K562 (cell line): ENCODE measurements at regions not wholly inside any gene's neighbourhood (a gene's known extent, or its start where the extent isn't known, plus 50 kb on each side); places are given as distances from the start of the nearest gene placed in this dataset.

Source experiments
- ATAC-seq: fragments of 200-7000 bp; cut with Tn5 transposase; 3 replicates; pipeline ENCODE4 v1.9.1; 2020; ENCODE audit warnings: moderate library complexity
- BruUV-seq: library from RNA; stranded (reverse); fragments of 400-500 nt; replicated peaks from 2 replicates; lab custom pipeline; 2021; lab: Mats Ljungman, UMichigan
- CTCF ChIA-PET: fragments of 300-600 bp; formaldehyde crosslinking; extraction: SDS; loops from one replicate; lab custom pipeline; 2021; ENCODE audit warnings: low intra/inter-chr PET ratio; lab: Yijun Ruan, JAX
- POLR2A ChIA-PET: fragments of 300-600, 350-650 bp; sonication (Branson Sonifier 250); formaldehyde crosslinking; extraction: SDS; loops from one replicate; lab custom pipeline; 2021; ENCODE audit warnings: antibody characterized with exemption, inconsistent platforms; lab: Yijun Ruan, JAX
- DNase-seq, 4 experiments: peaks; one replicate each; pipeline versions ENCODE4 v3.0.0 to v3.0.0-alpha.2; 2011 to 2018; ENCODE audit warnings: low spot score in 3 of 4, mixed read lengths in 3 of 4; ENCODE audit errors: extremely low read depth in 1 of 4
- FAIRE-seq: peaks from 2 replicates; lab custom pipeline; 2011; peaks lifted over from hg19 to GRCh38; lab: Jason Lieb, UNC
- H2AFZ ChIP-seq: 2 replicates; pipeline ENCODE4 v1.6.0; 2011; ENCODE audit warnings: low read depth, low read length, control low read depth, inconsistent platforms
- H3K27ac ChIP-seq: fragments of 200-600 bp; 3 replicates; pipeline ENCODE4 v1.8.0; 2011; ENCODE audit warnings: low read depth, mild to moderate bottlenecking, control low read depth, inconsistent platforms, low read length, moderate library complexity, mixed read lengths; ENCODE audit errors: extremely low read depth
- H3K27me3 ChIP-seq, 2 experiments: fragments of 300-600 bp in 1 of 2; 2 replicates in 1 of 2; 3 replicates in 1 of 2; pipeline versions ENCODE4 v1.6.0 to v1.8.0; 2011; ENCODE audit warnings: inconsistent platforms in 2 of 2, low read length in 2 of 2, mild to moderate bottlenecking in 1 of 2, mixed read lengths in 1 of 2, moderate library complexity in 1 of 2; ENCODE audit not compliant: control insufficient read depth in 2 of 2, insufficient read depth in 2 of 2
- H3K36me3 ChIP-seq: fragments of 300-600 bp; 3 replicates; pipeline ENCODE4 v1.8.0; 2011; ENCODE audit warnings: mild to moderate bottlenecking, low read length, inconsistent platforms; ENCODE audit not compliant: control insufficient read depth, insufficient read depth
- H3K4me1 ChIP-seq, 2 experiments: fragments of 200-600 bp in 1 of 2; replicated peaks in 1 of 2; 2 replicates in 1 of 2; 3 replicates in 1 of 2; pipeline versions ENCODE4 v1.5.1 to v1.8.0; 2011; ENCODE audit warnings: inconsistent platforms in 2 of 2, low read length in 2 of 2, mild to moderate bottlenecking in 1 of 2, mixed read lengths in 1 of 2, moderate library complexity in 1 of 2; ENCODE audit not compliant: control insufficient read depth in 2 of 2, insufficient read depth in 2 of 2
- H3K4me2 ChIP-seq: 2 replicates; pipeline ENCODE4 v1.6.1; 2011; ENCODE audit warnings: low read length, control low read depth, inconsistent platforms, mixed read lengths; ENCODE audit not compliant: insufficient read depth
- H3K4me3 ChIP-seq: fragments of 200-600 bp; sonication (generic), shearing (Covaris generic); 2 replicates; pipeline ENCODE4 v1.5.1; 2016; ENCODE audit warnings: control low read depth, inconsistent platforms
- H3K79me2 ChIP-seq: fragments of 200-600 bp; 3 replicates; pipeline ENCODE4 v1.8.0; 2011; ENCODE audit warnings: low read length, inconsistent platforms; ENCODE audit not compliant: control insufficient read depth, insufficient read depth
- H3K9ac ChIP-seq, 2 experiments: 2 replicates each; pipeline versions ENCODE4 v1.6.0 to v1.6.1; 2011; ENCODE audit warnings: low read depth in 2 of 2, low read length in 2 of 2, control low read depth in 1 of 2, inconsistent platforms in 1 of 2, mild to moderate bottlenecking in 1 of 2, mixed read lengths in 1 of 2; ENCODE audit not compliant: insufficient read depth in 1 of 2
- H3K9me1 ChIP-seq: one replicate; pipeline ENCODE4 v1.6.0; 2011; ENCODE audit warnings: inconsistent platforms, mild to moderate bottlenecking, low read length, moderate library complexity; ENCODE audit not compliant: control insufficient read depth, insufficient read depth
- H3K9me3 ChIP-seq: replicated peaks from 2 replicates; pipeline ENCODE4 v1.5.1; 2011; ENCODE audit warnings: low read depth, low read length, inconsistent platforms; ENCODE audit not compliant: control insufficient read depth, insufficient read depth
- H4K20me1 ChIP-seq: replicated peaks from 2 replicates; pipeline ENCODE4 v1.6.1; 2011; ENCODE audit warnings: low read length, inconsistent platforms, mixed read lengths; ENCODE audit not compliant: control insufficient read depth, insufficient read depth
- ARID1B ChIP-seq: fragments of 450-650 bp; IDR thresholded peaks from 2 replicates; pipeline ENCODE4 v1.6.1; 2016; ENCODE audit warnings: antibody characterized with exemption, mild to moderate bottlenecking, inconsistent platforms
- ARID4B ChIP-seq: sonication (generic); formaldehyde crosslinking; IDR thresholded peaks from 2 replicates; pipeline ENCODE4 v1.8.0; 2022; ENCODE audit warnings: mild to moderate bottlenecking, missing genetic modification reagents
- BRD4 ChIP-seq: fragments of 200-600 bp; sonication (generic); IDR thresholded peaks from 2 replicates; pipeline ENCODE4 v1.6.1; 2017; ENCODE audit warnings: inconsistent platforms
- CUX1 ChIP-seq: fragments of 200-800 bp; sonication (Bioruptor generic); IDR thresholded peaks from 2 replicates; pipeline ENCODE4 v1.6.1; 2016; ENCODE audit warnings: missing genetic modification characterization, missing compliant biosample characterization
- FOXP1 ChIP-seq: sonication (generic); formaldehyde crosslinking; IDR thresholded peaks from 2 replicates; pipeline ENCODE4 v1.8.0; 2022; ENCODE audit warnings: mild to moderate bottlenecking, missing genetic modification reagents
- HINFP ChIP-seq: fragments of 450-650 bp; conservative IDR thresholded peaks from 2 replicates; pipeline ENCODE4 v1.6.1; 2016; ENCODE audit warnings: missing genetic modification characterization, low read depth, mild to moderate bottlenecking, control low read depth, missing compliant biosample characterization
- HIVEP1 ChIP-seq: fragments of 250-450 bp; sonication (Bioruptor Pico); IDR thresholded peaks from 2 replicates; pipeline ENCODE4 v1.4.0; 2020; ENCODE audit warnings: mild to moderate bottlenecking
- RFX1 ChIP-seq: fragments of 450-650 bp; IDR thresholded peaks from 2 replicates; pipeline ENCODE4 v1.6.1; 2016; ENCODE audit warnings: mild to moderate bottlenecking, moderate library complexity
- SMAD2 ChIP-seq: fragments of 150-350 bp; IDR thresholded peaks from 2 replicates; pipeline ENCODE4 v1.6.1; 2014; ENCODE audit warnings: low read depth, mild to moderate bottlenecking, low read length
- TFAP4 ChIP-seq: sonication (generic); formaldehyde crosslinking; IDR thresholded peaks from 2 replicates; pipeline ENCODE4 v1.8.0; 2022; ENCODE audit warnings: missing genetic modification reagents, mild to moderate bottlenecking, moderate library complexity, borderline replicate concordance
- ZNF239 ChIP-seq: fragments of 250-450 bp; sonication (Bioruptor Pico); IDR thresholded peaks from 2 replicates; pipeline ENCODE4 v1.4.0; 2020; ENCODE audit warnings: mild to moderate bottlenecking
- WGBS: fragments of 100-300 bp; shearing (Covaris generic); methylation state at CpG from one replicate; pipeline ENCODE4 v1.1.6; 2016; ENCODE audit warnings: low coverage, mixed read lengths; ENCODE audit not compliant: insufficient coverage; ENCODE audit errors: missing lambda C conversion rate; 5-methylcytosine and 5-hydroxymethylcytosine counted together
- in situ Hi-C: fragments of 300-500 bp; cut with MboI; formaldehyde crosslinking; loops from 4 replicates; pipeline ENCODE4 v1.15.0; 2018; ENCODE audit warnings: inconsistent platforms, mixed read lengths
- intact Hi-C: fragments of 100-400 bp; cut with micrococcal nuclease; formaldehyde crosslinking; loops from 2 replicates; pipeline ENCODE4 v1.14.2; 2022

- ATAC-seq (no peak), DNase-seq (no peak), FAIRE-seq (no peak)
- Histone ChIP-seq H3K4me1 (no peaks in the 10 kb centered on the region; a peak in 1 of 5 replicates), H3K79me2 (no peaks in the 10 kb centered on the region), H3K9ac (no peak overlapping the region), H4K20me1 (no peaks in the 10 kb centered on the region), H3K27ac (no peak overlapping the region), H2AFZ (no peak overlapping the region), H3K4me2 (no peak overlapping the region), H3K9me1 (no peaks in the 10 kb centered on the region), H3K36me3 (no peaks in the 10 kb centered on the region), H3K27me3 (peaks cover 17 to 32% of the 10 kb centered on the region in 2 experiments; a peak in 4 of 5 replicates), H3K9me3 (no peaks in the 10 kb centered on the region), H3K4me3 (no peak overlapping the region)
- intact Hi-C loops (no loop called here), in situ Hi-C loops (no loop called here)
- POLR2A ChIA-PET, result no interaction called here
- CTCF ChIA-PET, result no interaction called here
- WGBS, result 2% methylated on average over 3 of the region's 3 CpGs
- BruUV-seq, result no TSS peak
- TF ChIP-seq TFAP4, result no peak
- no peak for TF ChIP-seq ZNF239 (CRISPR knock-in tag)
- no peak for TF ChIP-seq ARID4B (CRISPR knock-in tag)
- TF ChIP-seq CUX1, result no peak
- TF ChIP-seq ARID1B, result no peak
- no peak for TF ChIP-seq BRD4
- no peak for TF ChIP-seq RFX1
- TF ChIP-seq SMAD2, result no peak
- no peak for TF ChIP-seq HIVEP1 (CRISPR knock-in tag)
- no peak for TF ChIP-seq FOXP1 (CRISPR knock-in tag)
- TF ChIP-seq HINFP (tag), result no peak
Measured at GRCh38 chr3:184471439-184471838, 90.1 kb upstream of the EPHB3 start.
